ENCODE measurements at regions not wholly inside any gene's neighbourhood (a gene's known extent, or its start where the extent isn't known, plus 50 kb on each side); places are given as distances from the start of the nearest gene placed in this dataset.
A peak's percentile ranks its signal among the peaks of the same experiment; 100 is the strongest.

- no peaks in the 10 kb centered on the region for H3K36me3 ChIP-seq (ENCODE audit: insufficient read depth, low read length)
- no peaks in the 10 kb centered on the region for H4K20me1 ChIP-seq (ENCODE audit: insufficient read depth, low read length)
- peak overlapping the region; percentile 56 for H3K27ac ChIP-seq (ENCODE audit: low read depth, low read length)
- no peak for DNase-seq (ENCODE audit: insufficient read length, low spot score, missing footprints)
- no peaks in the 10 kb centered on the region for H3K27me3 ChIP-seq (ENCODE audit: insufficient read depth, low read length)
- H3K4me2 ChIP-seq (ENCODE audit: insufficient read depth, low read length) = peak overlapping the region; percentile 59
- H2AFZ ChIP-seq (ENCODE audit: low read length) = no peak overlapping the region
- H3K4me1 ChIP-seq (ENCODE audit: insufficient read depth, low read length) = peaks cover 15% of the 10 kb centered on the region
- H3K9me3 ChIP-seq (ENCODE audit: low read depth, low read length) = no peaks in the 10 kb centered on the region
- no peak overlapping the region for H3K4me3 ChIP-seq (ENCODE audit: insufficient read depth, low read length)
- TF ChIP-seq CTCF (IDR thresholded peaks at IDR 0.05; ENCODE audit: extremely low read depth, low read depth, low read length) = no peak
- H3K79me2 ChIP-seq (ENCODE audit: insufficient read depth, low read length) = no peaks in the 10 kb centered on the region
These were observed 507.5 kb upstream of the TGFBR2 start for GRCh38 chr3:30098653-30099455.

GRCh38 chr3:30102356-30102755, 504.0 kb upstream of the TGFBR2 start:
- Histone ChIP-seq H2AFZ (ENCODE audit: low read length) (no peak overlapping the region), H4K20me1 (ENCODE audit: insufficient read depth, low read length) (no peaks in the 10 kb centered on the region), H3K79me2 (ENCODE audit: insufficient read depth, low read length) (no peaks in the 10 kb centered on the region), H3K4me1 (ENCODE audit: insufficient read depth, low read length) (peaks cover 15% of the 10 kb centered on the region), H3K27me3 (ENCODE audit: insufficient read depth, low read length) (no peaks in the 10 kb centered on the region), H3K36me3 (ENCODE audit: insufficient read depth, low read length) (no peaks in the 10 kb centered on the region), H3K9me3 (ENCODE audit: low read depth, low read length) (no peaks in the 10 kb centered on the region), H3K27ac (ENCODE audit: low read depth, low read length) (no peak overlapping the region), H3K4me3 (ENCODE audit: insufficient read depth, low read length) (no peak overlapping the region), H3K4me2 (ENCODE audit: insufficient read depth, low read length) (no peak overlapping the region)
- DNase-seq (ENCODE audit: insufficient read length, low spot score, missing footprints) = no peak
- no peak for TF ChIP-seq CTCF (IDR thresholded peaks at IDR 0.05; ENCODE audit: extremely low read depth, low read depth, low read length)

- H3K36me3 ChIP-seq (ENCODE audit: insufficient read depth, low read length) = no peaks in the 10 kb centered on the region
- peaks cover 13% of the 10 kb centered on the region for H3K4me1 ChIP-seq (ENCODE audit: insufficient read depth, low read length)
- TF ChIP-seq CTCF (IDR thresholded peaks at IDR 0.05; ENCODE audit: extremely low read depth, low read depth, low read length) = no peak
- H3K9me3 ChIP-seq (ENCODE audit: low read depth, low read length) = no peaks in the 10 kb centered on the region
- no peaks in the 10 kb centered on the region for H3K27me3 ChIP-seq (ENCODE audit: insufficient read depth, low read length)
- H3K4me3 ChIP-seq (ENCODE audit: insufficient read depth, low read length) = no peak overlapping the region
- no peak overlapping the region for H3K27ac ChIP-seq (ENCODE audit: low read depth, low read length)
- no peak overlapping the region for H3K4me2 ChIP-seq (ENCODE audit: insufficient read depth, low read length)
- no peaks in the 10 kb centered on the region for H3K79me2 ChIP-seq (ENCODE audit: insufficient read depth, low read length)
- no peak for DNase-seq (ENCODE audit: insufficient read length, low spot score, missing footprints)
- H4K20me1 ChIP-seq (ENCODE audit: insufficient read depth, low read length) = no peaks in the 10 kb centered on the region
- H2AFZ ChIP-seq (ENCODE audit: low read length) = no peak overlapping the region
These were observed 503.2 kb upstream of the TGFBR2 start for GRCh38 chr3:30103186-30103585.

- no peak for TF ChIP-seq CTCF (IDR thresholded peaks at IDR 0.05; ENCODE audit: extremely low read depth, low read depth, low read length)
- Histone ChIP-seq H2AFZ (ENCODE audit: low read length) (no peak overlapping the region), H3K27me3 (ENCODE audit: insufficient read depth, low read length) (no peaks in the 10 kb centered on the region), H3K4me2 (ENCODE audit: insufficient read depth, low read length) (no peak overlapping the region), H3K4me3 (ENCODE audit: insufficient read depth, low read length) (no peak overlapping the region), H3K36me3 (ENCODE audit: insufficient read depth, low read length) (no peaks in the 10 kb centered on the region), H3K79me2 (ENCODE audit: insufficient read depth, low read length) (no peaks in the 10 kb centered on the region), H3K4me1 (ENCODE audit: insufficient read depth, low read length) (no peaks in the 10 kb centered on the region), H3K9me3 (ENCODE audit: low read depth, low read length) (no peaks in the 10 kb centered on the region), H3K27ac (ENCODE audit: low read depth, low read length) (no peak overlapping the region), H4K20me1 (ENCODE audit: insufficient read depth, low read length) (no peaks in the 10 kb centered on the region)
- DNase-seq (ENCODE audit: insufficient read length, low spot score, missing footprints) = no peak
These were observed 498.9 kb upstream of the TGFBR2 start for GRCh38 chr3:30107531-30107930.
